GM23338 (cell line): ENCODE measurements at regions not wholly inside any gene's neighbourhood (a gene's known extent, or its start where the extent isn't known, plus 50 kb on each side); places are given as distances from the start of the nearest gene placed in this dataset.

Experiments
- ATAC-seq: fragments of 200-7000 bp; cut with Tn5 transposase; 3 replicates; pipeline ENCODE4 v1.9.1; 2020
- DNase-seq: peaks from one replicate; pipeline ENCODE4 v3.0.0-alpha.2; 2015; ENCODE audit warnings: low spot score
- H2AFZ ChIP-seq: fragments of 200-600 bp; sonication (generic); 2 replicates; pipeline ENCODE4 v1.8.0; 2016; ENCODE audit warnings: antibody characterized with exemption, mild to moderate bottlenecking, moderate library complexity
- H3F3A ChIP-seq: fragments of 200-600 bp; sonication (generic); replicated peaks from 2 replicates; pipeline ENCODE4 v1.8.0; 2017; ENCODE audit warnings: antibody characterized with exemption, mixed run types, low read depth
- H3K27ac ChIP-seq: fragments of 200-600 bp; sonication (generic); 2 replicates; pipeline ENCODE4 v1.6.1; 2016; ENCODE audit warnings: low read depth
- H3K27me3 ChIP-seq: fragments of 200-600 bp; sonication (generic); 2 replicates; pipeline ENCODE4 v1.8.0; 2016; ENCODE audit warnings: mild to moderate bottlenecking, mixed run types, moderate library complexity; ENCODE audit not compliant: insufficient read depth
- H3K36me3 ChIP-seq: fragments of 200-600 bp; sonication (generic); 2 replicates; pipeline ENCODE4 v1.8.0; 2016; ENCODE audit warnings: mild to moderate bottlenecking; ENCODE audit not compliant: insufficient read depth
- H3K4me1 ChIP-seq: fragments of 200-600 bp; sonication (generic); 2 replicates; pipeline ENCODE4 v1.8.0; 2016; ENCODE audit warnings: mild to moderate bottlenecking, moderate library complexity; ENCODE audit not compliant: insufficient read depth
- H3K4me2 ChIP-seq: fragments of 200-600 bp; sonication (generic); 2 replicates; pipeline ENCODE4 v1.7.1; 2017; ENCODE audit warnings: mixed run types
- H3K4me3 ChIP-seq: fragments of 200-600 bp; sonication (generic); 2 replicates; pipeline ENCODE4 v1.6.1; 2016; ENCODE audit warnings: mixed run types
- H3K79me2 ChIP-seq: fragments of 200-600 bp; sonication (generic); replicated peaks from 2 replicates; pipeline ENCODE4 v1.8.0; 2017; ENCODE audit warnings: mild to moderate bottlenecking; ENCODE audit not compliant: insufficient read depth
- H3K9me2 ChIP-seq: fragments of 200-600 bp; sonication (generic); 2 replicates; pipeline ENCODE4 v1.8.0; 2017; ENCODE audit not compliant: insufficient read depth
- H4K20me1 ChIP-seq: fragments of 200-600 bp; sonication (generic); replicated peaks from 2 replicates; pipeline ENCODE4 v1.8.0; 2017; ENCODE audit warnings: mild to moderate bottlenecking; ENCODE audit not compliant: insufficient read depth
- H3K27ac Mint-ChIP-seq: 2 replicates; pipeline ENCODE4 v1.8.0; 2020; ENCODE audit warnings: inconsistent platforms, mild to moderate bottlenecking, moderate library complexity, mixed read lengths
- H3K27me3 Mint-ChIP-seq: 3 replicates; pipeline ENCODE4 v1.8.0; 2022; ENCODE audit warnings: low read depth, mild to moderate bottlenecking, moderate library complexity, mixed read lengths, inconsistent platforms; ENCODE audit not compliant: insufficient read depth, poor library complexity
- H3K36me3 Mint-ChIP-seq: 3 replicates; pipeline ENCODE4 v1.8.0; 2021; ENCODE audit warnings: low read depth, mild to moderate bottlenecking, inconsistent platforms, moderate library complexity, mixed read lengths
- H3K4me1 Mint-ChIP-seq: 3 replicates; pipeline ENCODE4 v1.8.0; 2020; ENCODE audit warnings: mild to moderate bottlenecking, inconsistent platforms, mixed read lengths
- H3K4me3 Mint-ChIP-seq: 3 replicates; pipeline ENCODE4 v1.8.0; 2021; ENCODE audit warnings: moderate library complexity, mild to moderate bottlenecking, inconsistent platforms, mixed read lengths
- H3K9me3 Mint-ChIP-seq: 3 replicates; pipeline ENCODE4 v1.8.0; 2020; ENCODE audit warnings: moderate library complexity, mild to moderate bottlenecking, inconsistent platforms, mixed read lengths
- CREB1 ChIP-seq: fragments of 250-450 bp; sonication (Bioruptor Pico); IDR thresholded peaks from 2 replicates; pipeline ENCODE4 v1.5.0; 2020; ENCODE audit warnings: low read depth, mild to moderate bottlenecking, moderate library complexity
- CTCF ChIP-seq, 2 experiments: fragments of 200-600 bp in 1 of 2; sonication (generic) in 1 of 2; conservative IDR thresholded peaks; 2 replicates each; pipeline versions ENCODE4 v1.5.1 to v1.6.1; 2016 to 2017; ENCODE audit warnings: antibody characterized with exemption in 2 of 2, low read depth in 2 of 2, mild to moderate bottlenecking in 2 of 2, moderate library complexity in 1 of 2
- EZH2 ChIP-seq: fragments of 200-600 bp; sonication (generic); IDR thresholded peaks from one replicate; pipeline ENCODE4 v1.8.0; 2017; ENCODE audit warnings: antibody characterized with exemption, mild to moderate bottlenecking, low read depth; ENCODE audit not compliant: unreplicated experiment
- EZH2phosphoT487 ChIP-seq: fragments of 200-600 bp; sonication (generic); IDR thresholded peaks from one replicate; pipeline ENCODE4 v1.8.1; 2018; ENCODE audit warnings: antibody characterized with exemption; ENCODE audit not compliant: unreplicated experiment
- JUNB ChIP-seq: IDR thresholded peaks from one replicate; pipeline ENCODE4 v1.6.1; 2016; ENCODE audit warnings: antibody characterized with exemption; ENCODE audit not compliant: unreplicated experiment
- NANOG ChIP-seq: IDR thresholded peaks from 2 replicates; pipeline ENCODE4 v1.6.1; 2016; ENCODE audit warnings: antibody characterized with exemption, borderline replicate concordance
- POLR2AphosphoS5 ChIP-seq: IDR thresholded peaks from 2 replicates; pipeline ENCODE4 v1.6.1; 2016; ENCODE audit warnings: antibody characterized with exemption, low read depth
- STAT1 ChIP-seq: IDR thresholded peaks from one replicate; pipeline ENCODE4 v1.6.1; 2016; ENCODE audit warnings: antibody characterized with exemption; ENCODE audit not compliant: unreplicated experiment
- ZNF114 ChIP-seq: fragments of 250-450 bp; sonication (Bioruptor Pico); IDR thresholded peaks from 2 replicates; pipeline ENCODE4 v1.5.0; 2020; ENCODE audit warnings: mild to moderate bottlenecking, moderate library complexity
- ZNF331 ChIP-seq: fragments of 250-450 bp; sonication (Bioruptor Pico); IDR thresholded peaks from 2 replicates; pipeline ENCODE4 v1.5.0; 2020; ENCODE audit warnings: low read depth, mild to moderate bottlenecking, moderate library complexity
- TF ChIP-seq, protein P1 (sequence below): IDR thresholded peaks from 2 replicates; pipeline ENCODE4 v1.6.1; 2016; ENCODE audit warnings: antibody characterized with exemption
- TF ChIP-seq, protein P2 (sequence below): IDR thresholded peaks from one replicate; pipeline ENCODE4 v1.6.1; 2018; ENCODE audit warnings: antibody characterized with exemption; ENCODE audit not compliant: unreplicated experiment
- TF ChIP-seq, protein P3 (sequence below): fragments of 250-450 bp; sonication (Bioruptor Pico); IDR thresholded peaks from 2 replicates; pipeline ENCODE4 v1.5.0; 2020; ENCODE audit warnings: mild to moderate bottlenecking, moderate library complexity

DNA sequence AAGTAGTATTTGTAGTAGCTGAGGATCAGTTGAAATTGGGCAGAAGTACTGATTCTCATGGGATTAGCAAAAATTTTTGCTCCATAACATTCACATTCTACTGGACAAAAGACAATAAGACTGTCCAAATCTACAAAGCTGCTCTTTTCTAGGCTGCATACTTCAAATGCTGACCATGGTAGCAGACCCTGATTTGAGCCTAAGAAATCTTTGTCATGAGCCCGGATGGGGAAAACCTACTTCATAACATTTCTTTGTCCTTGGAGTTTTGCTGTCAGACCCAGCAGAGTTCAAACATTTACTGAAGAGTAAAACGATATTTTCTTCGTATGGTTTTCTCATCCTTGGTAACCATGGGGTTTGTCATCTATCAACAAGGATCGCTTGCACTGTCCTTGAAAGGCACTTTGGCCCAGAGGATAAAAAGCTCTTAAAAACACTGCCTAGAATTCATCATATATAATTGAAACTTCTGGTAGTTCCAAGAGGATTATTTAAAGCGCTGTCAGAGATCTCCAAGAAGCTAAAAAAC is 216.9 kb downstream of the CAVIN4 start:
- H3K36me3 Mint-ChIP-seq = no peaks in the 10 kb centered on the region
- no peaks in the 10 kb centered on the region for H3K4me1 Mint-ChIP-seq
- Histone ChIP-seq H3K4me1 (no peaks in the 10 kb centered on the region), H4K20me1 (no peaks in the 10 kb centered on the region), H3F3A (no peaks in the 10 kb centered on the region), H3K4me3 (no peak overlapping the region), H3K9me2 (no peaks in the 10 kb centered on the region), H3K36me3 (no peaks in the 10 kb centered on the region), H3K4me2 (no peak overlapping the region), H2AFZ (no peak overlapping the region; the same call in 1 of the 2 replicates), H3K27ac (no peak overlapping the region), H3K79me2 (no peaks in the 10 kb centered on the region), H3K27me3 (no peaks in the 10 kb centered on the region)
- no peaks in the 10 kb centered on the region for H3K9me3 Mint-ChIP-seq
- no peak for DNase-seq
- no peak overlapping the region for H3K27ac Mint-ChIP-seq
- peaks cover 2% of the 10 kb centered on the region for H3K27me3 Mint-ChIP-seq
- no peak for TF ChIP-seq ZNF331 (CRISPR knock-in tag)
- TF ChIP-seq POLR2AphosphoS5 = no peak
- TF ChIP-seq NANOG = no peak
- TF ChIP-seq CREB1 (CRISPR knock-in tag) = no peak
- no peak for TF ChIP-seq STAT1
- TF ChIP-seq, protein P1, sequence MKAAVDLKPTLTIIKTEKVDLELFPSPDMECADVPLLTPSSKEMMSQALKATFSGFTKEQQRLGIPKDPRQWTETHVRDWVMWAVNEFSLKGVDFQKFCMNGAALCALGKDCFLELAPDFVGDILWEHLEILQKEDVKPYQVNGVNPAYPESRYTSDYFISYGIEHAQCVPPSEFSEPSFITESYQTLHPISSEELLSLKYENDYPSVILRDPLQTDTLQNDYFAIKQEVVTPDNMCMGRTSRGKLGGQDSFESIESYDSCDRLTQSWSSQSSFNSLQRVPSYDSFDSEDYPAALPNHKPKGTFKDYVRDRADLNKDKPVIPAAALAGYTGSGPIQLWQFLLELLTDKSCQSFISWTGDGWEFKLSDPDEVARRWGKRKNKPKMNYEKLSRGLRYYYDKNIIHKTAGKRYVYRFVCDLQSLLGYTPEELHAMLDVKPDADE = no peak
- TF ChIP-seq, protein P2, sequence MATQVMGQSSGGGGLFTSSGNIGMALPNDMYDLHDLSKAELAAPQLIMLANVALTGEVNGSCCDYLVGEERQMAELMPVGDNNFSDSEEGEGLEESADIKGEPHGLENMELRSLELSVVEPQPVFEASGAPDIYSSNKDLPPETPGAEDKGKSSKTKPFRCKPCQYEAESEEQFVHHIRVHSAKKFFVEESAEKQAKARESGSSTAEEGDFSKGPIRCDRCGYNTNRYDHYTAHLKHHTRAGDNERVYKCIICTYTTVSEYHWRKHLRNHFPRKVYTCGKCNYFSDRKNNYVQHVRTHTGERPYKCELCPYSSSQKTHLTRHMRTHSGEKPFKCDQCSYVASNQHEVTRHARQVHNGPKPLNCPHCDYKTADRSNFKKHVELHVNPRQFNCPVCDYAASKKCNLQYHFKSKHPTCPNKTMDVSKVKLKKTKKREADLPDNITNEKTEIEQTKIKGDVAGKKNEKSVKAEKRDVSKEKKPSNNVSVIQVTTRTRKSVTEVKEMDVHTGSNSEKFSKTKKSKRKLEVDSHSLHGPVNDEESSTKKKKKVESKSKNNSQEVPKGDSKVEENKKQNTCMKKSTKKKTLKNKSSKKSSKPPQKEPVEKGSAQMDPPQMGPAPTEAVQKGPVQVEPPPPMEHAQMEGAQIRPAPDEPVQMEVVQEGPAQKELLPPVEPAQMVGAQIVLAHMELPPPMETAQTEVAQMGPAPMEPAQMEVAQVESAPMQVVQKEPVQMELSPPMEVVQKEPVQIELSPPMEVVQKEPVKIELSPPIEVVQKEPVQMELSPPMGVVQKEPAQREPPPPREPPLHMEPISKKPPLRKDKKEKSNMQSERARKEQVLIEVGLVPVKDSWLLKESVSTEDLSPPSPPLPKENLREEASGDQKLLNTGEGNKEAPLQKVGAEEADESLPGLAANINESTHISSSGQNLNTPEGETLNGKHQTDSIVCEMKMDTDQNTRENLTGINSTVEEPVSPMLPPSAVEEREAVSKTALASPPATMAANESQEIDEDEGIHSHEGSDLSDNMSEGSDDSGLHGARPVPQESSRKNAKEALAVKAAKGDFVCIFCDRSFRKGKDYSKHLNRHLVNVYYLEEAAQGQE = no peak
- TF ChIP-seq EZH2phosphoT487 = no peak
- no peak for TF ChIP-seq JUNB
- TF ChIP-seq, protein P3, sequence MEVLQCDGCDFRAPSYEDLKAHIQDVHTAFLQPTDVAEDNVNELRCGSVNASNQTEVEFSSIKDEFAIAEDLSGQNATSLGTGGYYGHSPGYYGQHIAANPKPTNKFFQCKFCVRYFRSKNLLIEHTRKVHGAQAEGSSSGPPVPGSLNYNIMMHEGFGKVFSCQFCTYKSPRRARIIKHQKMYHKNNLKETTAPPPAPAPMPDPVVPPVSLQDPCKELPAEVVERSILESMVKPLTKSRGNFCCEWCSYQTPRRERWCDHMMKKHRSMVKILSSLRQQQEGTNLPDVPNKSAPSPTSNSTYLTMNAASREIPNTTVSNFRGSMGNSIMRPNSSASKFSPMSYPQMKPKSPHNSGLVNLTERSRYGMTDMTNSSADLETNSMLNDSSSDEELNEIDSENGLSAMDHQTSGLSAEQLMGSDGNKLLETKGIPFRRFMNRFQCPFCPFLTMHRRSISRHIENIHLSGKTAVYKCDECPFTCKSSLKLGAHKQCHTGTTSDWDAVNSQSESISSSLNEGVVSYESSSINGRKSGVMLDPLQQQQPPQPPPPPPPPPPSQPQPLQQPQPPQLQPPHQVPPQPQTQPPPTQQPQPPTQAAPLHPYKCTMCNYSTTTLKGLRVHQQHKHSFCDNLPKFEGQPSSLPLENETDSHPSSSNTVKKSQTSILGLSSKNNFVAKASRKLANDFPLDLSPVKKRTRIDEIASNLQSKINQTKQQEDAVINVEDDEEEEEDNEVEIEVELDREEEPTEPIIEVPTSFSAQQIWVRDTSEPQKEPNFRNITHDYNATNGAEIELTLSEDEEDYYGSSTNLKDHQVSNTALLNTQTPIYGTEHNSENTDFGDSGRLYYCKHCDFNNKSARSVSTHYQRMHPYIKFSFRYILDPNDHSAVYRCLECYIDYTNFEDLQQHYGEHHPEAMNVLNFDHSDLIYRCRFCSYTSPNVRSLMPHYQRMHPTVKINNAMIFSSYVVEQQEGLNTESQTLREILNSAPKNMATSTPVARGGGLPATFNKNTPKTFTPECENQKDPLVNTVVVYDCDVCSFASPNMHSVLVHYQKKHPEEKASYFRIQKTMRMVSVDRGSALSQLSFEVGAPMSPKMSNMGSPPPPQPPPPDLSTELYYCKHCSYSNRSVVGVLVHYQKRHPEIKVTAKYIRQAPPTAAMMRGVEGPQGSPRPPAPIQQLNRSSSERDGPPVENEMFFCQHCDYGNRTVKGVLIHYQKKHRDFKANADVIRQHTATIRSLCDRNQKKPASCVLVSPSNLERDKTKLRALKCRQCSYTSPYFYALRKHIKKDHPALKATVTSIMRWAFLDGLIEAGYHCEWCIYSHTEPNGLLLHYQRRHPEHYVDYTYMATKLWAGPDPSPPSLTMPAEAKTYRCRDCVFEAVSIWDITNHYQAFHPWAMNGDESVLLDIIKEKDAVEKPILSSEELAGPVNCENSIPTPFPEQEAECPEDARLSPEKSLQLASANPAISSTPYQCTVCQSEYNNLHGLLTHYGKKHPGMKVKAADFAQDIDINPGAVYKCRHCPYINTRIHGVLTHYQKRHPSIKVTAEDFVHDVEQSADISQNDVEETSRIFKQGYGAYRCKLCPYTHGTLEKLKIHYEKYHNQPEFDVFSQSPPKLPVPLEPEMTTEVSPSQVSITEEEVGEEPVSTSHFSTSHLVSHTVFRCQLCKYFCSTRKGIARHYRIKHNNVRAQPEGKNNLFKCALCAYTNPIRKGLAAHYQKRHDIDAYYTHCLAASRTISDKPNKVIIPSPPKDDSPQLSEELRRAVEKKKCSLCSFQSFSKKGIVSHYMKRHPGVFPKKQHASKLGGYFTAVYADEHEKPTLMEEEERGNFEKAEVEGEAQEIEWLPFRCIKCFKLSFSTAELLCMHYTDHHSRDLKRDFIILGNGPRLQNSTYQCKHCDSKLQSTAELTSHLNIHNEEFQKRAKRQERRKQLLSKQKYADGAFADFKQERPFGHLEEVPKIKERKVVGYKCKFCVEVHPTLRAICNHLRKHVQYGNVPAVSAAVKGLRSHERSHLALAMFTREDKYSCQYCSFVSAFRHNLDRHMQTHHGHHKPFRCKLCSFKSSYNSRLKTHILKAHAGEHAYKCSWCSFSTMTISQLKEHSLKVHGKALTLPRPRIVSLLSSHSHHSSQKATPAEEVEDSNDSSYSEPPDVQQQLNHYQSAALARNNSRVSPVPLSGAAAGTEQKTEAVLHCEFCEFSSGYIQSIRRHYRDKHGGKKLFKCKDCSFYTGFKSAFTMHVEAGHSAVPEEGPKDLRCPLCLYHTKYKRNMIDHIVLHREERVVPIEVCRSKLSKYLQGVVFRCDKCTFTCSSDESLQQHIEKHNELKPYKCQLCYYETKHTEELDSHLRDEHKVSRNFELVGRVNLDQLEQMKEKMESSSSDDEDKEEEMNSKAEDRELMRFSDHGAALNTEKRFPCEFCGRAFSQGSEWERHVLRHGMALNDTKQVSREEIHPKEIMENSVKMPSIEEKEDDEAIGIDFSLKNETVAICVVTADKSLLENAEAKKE (CRISPR knock-in tag) = no peak
- TF ChIP-seq CTCF (conservative IDR thresholded peaks at IDR 0.05; ENCODE audit: low read depth in 2 of 2) = no peak
- no peak for TF ChIP-seq EZH2
- no peak for TF ChIP-seq ZNF114 (CRISPR knock-in tag)
- no peak overlapping the region for H3K4me3 Mint-ChIP-seq
- ATAC-seq = no peak
